GM12872 (cell line): ENCODE measurements at regions not wholly inside any gene's neighbourhood (a gene's known extent, or its start where the extent isn't known, plus 50 kb on each side); places are given as distances from the start of the nearest gene placed in this dataset.

Experiments used
- TF ChIP-seq, protein P1 (sequence below): IDR thresholded peaks from 3 replicates; pipeline ENCODE4 v1.5.1; 2011; ENCODE audit warnings: low read depth, mild to moderate bottlenecking, low read length, moderate library complexity; ENCODE audit not compliant: insufficient read depth

DNA sequence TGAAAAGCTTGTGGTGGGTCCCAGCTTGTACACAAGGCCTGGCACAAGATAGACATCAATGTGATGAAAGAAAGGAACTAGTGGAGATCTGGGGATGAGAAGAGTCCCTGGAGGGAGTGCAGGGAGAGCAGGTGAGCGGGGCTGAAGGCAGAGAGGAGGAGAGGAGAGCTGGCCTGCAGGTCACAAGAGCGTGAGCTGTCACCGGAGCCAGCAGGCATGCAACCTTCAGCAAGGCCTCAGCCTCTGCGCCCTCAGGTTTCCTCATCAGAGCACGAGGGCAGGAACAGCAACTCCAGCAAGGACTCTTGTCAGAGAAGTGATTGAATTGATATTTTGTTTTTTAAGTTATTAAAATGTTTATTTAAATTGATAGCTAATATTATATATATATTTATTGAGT lies 188.6 kb downstream of the CXCL12 start:
- TF ChIP-seq, protein P1, sequence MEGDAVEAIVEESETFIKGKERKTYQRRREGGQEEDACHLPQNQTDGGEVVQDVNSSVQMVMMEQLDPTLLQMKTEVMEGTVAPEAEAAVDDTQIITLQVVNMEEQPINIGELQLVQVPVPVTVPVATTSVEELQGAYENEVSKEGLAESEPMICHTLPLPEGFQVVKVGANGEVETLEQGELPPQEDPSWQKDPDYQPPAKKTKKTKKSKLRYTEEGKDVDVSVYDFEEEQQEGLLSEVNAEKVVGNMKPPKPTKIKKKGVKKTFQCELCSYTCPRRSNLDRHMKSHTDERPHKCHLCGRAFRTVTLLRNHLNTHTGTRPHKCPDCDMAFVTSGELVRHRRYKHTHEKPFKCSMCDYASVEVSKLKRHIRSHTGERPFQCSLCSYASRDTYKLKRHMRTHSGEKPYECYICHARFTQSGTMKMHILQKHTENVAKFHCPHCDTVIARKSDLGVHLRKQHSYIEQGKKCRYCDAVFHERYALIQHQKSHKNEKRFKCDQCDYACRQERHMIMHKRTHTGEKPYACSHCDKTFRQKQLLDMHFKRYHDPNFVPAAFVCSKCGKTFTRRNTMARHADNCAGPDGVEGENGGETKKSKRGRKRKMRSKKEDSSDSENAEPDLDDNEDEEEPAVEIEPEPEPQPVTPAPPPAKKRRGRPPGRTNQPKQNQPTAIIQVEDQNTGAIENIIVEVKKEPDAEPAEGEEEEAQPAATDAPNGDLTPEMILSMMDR, result no peak

DNA sequence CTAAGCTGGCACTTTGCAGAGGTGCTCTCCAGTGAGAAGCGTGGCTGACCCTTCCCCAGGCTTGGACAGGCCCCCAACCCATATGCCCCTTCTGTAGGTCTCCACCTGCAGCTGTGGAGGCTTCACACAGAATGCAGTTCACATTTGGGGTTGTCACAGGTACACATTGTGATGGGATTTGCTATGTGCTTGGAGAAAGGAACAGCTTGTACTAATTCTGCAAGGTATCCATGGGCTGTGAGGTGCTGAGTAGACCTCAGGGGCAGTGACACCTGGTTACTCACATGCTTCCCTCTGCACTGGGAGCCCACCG lies 188.9 kb downstream of the CXCL12 start:
- TF ChIP-seq, protein P1, result no peak

DNA sequence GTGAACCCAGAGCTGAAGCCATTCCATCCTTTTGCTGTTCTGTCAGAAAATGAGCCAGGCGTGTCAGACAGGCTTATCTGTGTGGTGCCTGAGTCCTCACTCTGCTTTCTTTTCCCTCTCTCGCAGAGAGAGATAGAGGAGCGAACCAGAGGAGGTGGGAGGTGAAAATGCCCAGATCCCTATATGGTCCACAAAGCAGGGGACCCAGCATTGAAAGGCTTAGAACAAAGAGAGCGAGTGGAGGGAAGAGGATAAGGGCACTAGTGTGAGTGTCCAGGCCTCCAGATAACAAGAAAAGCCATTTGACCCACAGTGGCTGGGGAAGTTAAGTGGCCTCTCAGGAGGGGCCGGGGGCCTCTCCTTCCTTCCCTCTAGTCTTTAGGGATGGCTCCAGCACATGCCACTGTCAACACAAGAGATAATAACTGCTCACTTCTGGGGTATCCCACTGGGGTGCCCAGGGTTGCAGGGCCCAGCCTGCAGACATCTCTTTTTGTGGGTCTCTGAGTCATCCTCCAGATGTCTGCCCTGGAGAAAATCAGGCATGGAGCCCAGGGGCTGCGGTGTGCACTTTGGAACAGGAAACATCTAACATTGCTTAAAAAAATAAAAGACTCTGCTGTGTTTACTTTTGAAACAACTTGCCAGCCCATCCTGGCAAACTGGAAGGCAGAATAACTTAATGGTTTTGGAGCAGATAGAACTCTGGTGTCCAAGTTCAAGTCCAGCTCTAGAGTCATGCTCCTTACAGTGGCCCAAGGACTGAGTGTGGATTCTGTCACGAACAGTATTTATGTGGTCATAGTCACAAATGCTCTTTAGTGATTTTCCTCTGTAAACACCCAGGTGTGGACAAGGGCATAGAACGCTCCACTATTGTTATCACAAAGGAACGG lies 189.5 kb downstream of the CXCL12 start:
- TF ChIP-seq, protein P1, result no peak

DNA sequence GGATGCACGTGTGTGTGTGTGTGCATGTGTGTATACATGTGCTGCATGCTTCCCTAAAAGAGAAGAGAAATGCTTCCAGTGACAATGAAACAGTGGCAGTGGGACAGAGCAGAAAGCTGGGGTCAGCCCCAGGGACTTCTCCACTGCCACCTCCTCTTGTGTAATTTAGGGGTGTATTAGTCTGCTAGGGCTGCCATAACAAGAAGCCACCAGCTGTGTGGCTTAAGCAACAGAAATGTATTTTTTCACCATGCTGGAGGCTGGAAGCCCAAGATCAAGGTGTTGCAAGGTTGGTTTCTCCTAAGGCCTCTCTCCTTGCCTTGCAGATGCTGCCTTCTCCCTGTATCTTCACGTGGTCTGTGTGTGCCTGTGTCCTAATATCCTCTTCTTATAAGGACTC lies 190.5 kb downstream of the CXCL12 start:
- TF ChIP-seq, protein P1, result no peak

DNA sequence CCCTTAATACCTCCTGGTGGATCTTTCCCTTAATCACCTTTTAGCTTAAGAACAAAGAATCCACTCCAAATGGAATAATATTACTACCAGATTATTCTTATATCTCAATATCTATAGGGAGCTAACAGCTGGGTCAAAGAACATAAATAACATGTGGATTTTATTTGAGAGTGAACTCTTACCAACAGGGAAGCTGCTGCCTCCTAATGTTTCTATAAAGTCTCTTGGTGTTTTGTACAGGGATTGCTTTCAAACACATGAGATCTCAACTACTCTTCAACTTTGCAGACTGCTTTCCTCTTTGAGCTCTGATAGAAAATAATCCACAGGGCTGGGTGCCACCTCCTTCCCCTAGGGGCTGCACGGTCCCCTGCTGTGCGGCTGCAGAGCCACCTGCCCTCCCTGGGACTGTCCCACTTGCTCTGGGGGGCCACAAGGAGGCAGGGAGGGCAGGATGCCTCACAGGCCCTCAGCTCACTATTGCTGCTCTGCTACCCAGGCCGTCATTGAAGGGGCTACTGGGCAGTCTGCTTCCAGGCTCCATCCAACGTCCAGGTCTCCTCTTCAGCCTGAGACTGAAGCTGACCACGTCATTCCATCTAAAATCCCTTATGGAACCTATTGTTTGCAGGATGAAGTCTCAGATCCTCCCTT lies 191.2 kb downstream of the CXCL12 start:
- TF ChIP-seq, protein P1, result no peak

DNA sequence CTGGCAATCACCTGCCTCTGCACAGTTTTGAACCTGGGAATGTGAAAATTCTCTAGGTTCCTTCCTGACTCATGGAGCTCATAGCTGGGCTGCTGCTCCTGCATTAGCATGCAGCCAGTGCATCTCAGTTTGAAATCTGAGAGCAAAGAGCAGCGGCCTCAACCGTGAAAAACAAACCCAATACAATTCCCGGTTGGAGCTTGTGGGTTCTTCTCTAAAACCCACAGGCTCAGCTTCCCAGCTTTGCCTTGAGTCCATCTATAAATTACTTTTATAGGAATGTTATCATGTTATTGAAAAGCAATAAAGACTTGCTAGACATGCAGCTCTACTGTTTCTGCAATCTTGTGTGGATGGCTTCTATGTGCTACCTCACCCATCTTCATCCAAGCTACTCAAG lies 191.7 kb downstream of the CXCL12 start:
- TF ChIP-seq, protein P1, result no peak

DNA sequence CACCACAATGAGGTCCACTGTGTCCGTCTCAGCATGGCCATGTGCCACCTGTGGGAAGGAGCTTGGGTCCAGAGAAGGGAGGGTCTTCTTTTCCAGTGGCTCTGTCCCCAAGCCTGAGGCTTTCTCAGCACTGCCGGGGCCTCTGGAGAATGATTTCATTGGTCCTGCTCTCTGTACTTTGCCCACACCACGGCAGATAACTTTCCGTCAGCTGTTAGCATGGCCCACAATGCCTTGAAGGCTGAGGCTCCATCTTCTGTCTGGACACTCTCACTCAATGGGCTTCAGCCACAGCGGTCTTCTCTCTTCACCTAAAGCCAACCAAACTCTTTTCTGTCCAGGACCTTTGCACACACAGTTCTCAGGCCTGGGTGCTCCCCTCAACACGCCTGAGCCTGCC lies 192.5 kb downstream of the CXCL12 start:
- TF ChIP-seq, protein P1, result no peak
